Testis (tissue), 2 donors: ENCODE measurements at regions not wholly inside any gene's neighbourhood (a gene's known extent, or its start where the extent isn't known, plus 50 kb on each side); places are given as distances from the start of the nearest gene placed in this dataset.

ENCODE experiments used
- CTCF ChIP-seq, 3 experiments: fragments of 450-650 bp in 2 of 3; fragments of 200-600 bp in 1 of 3; sonication (generic) in 1 of 3; IDR thresholded peaks; one replicate each; pipeline ENCODE4 v1.5.1; 2016 to 2019; ENCODE audit warnings: antibody characterized with exemption in 3 of 3, mild to moderate bottlenecking in 2 of 3, moderate library complexity in 1 of 3
- POLR2A ChIP-seq: fragments of 450-650 bp; IDR thresholded peaks from one replicate; pipeline ENCODE4 v1.6.1; 2017; ENCODE audit warnings: antibody characterized with exemption, mild to moderate bottlenecking, moderate library complexity

- TF ChIP-seq CTCF (IDR thresholded peaks at IDR 0.05) (no peak), POLR2A (no peak)
Measured at GRCh38 chr15:96247621-96248305, 82.7 kb upstream of the NR2F2 start.
